OCI-LY1 (cell line): ENCODE measurements at regions not wholly inside any gene's neighbourhood (a gene's known extent, or its start where the extent isn't known, plus 50 kb on each side); places are given as distances from the start of the nearest gene placed in this dataset.

Experiments used
- H2AFZ ChIP-seq: fragments of 200-600 bp; sonication (generic), shearing (Covaris generic); 2 replicates; pipeline ENCODE4 v1.6.0; 2014; ENCODE audit warnings: antibody characterized with exemption, mild to moderate bottlenecking, low read length
- H3F3A ChIP-seq: fragments of 200-600 bp; sonication (generic), shearing (Covaris generic); 2 replicates; pipeline ENCODE4 v1.6.0; 2014; ENCODE audit warnings: mild to moderate bottlenecking, antibody characterized with exemption, low read length, moderate library complexity; ENCODE audit not compliant: insufficient read depth
- H3K27ac ChIP-seq: fragments of 200-600 bp; sonication (generic); 2 replicates; pipeline ENCODE4 v1.5.1; 2014; ENCODE audit warnings: low read length, mixed run types, mild to moderate bottlenecking, low read depth; ENCODE audit not compliant: poor library complexity, severe bottlenecking
- H3K27me3 ChIP-seq: fragments of 200-600 bp; sonication (generic); 2 replicates; pipeline ENCODE4 v1.6.0; 2014; ENCODE audit warnings: antibody characterized with exemption, mild to moderate bottlenecking, low read length, moderate library complexity; ENCODE audit not compliant: insufficient read depth
- H3K36me3 ChIP-seq: fragments of 200-600 bp; sonication (generic); 2 replicates; pipeline ENCODE4 v1.6.1; 2014; ENCODE audit warnings: mild to moderate bottlenecking, antibody characterized with exemption, low read length, moderate library complexity, mixed read lengths; ENCODE audit not compliant: insufficient read depth
- H3K4me1 ChIP-seq: fragments of 200-600 bp; sonication (generic); 2 replicates; pipeline ENCODE4 v1.5.1; 2014; ENCODE audit warnings: mild to moderate bottlenecking, low read length, moderate library complexity; ENCODE audit not compliant: insufficient read depth, severe bottlenecking
- H3K4me2 ChIP-seq: fragments of 200-600 bp; sonication (generic), shearing (Covaris generic); 2 replicates; pipeline ENCODE4 v1.6.1; 2014; ENCODE audit warnings: low read length
- H3K4me3 ChIP-seq: fragments of 200-600 bp; sonication (generic); 2 replicates; pipeline ENCODE4 v1.5.1; 2014; ENCODE audit warnings: low read length, low read depth, mild to moderate bottlenecking, mixed read lengths; ENCODE audit not compliant: poor library complexity, severe bottlenecking
- H3K79me2 ChIP-seq: fragments of 200-600 bp; shearing (Covaris generic); 2 replicates; pipeline ENCODE4 v1.6.1; 2016; ENCODE audit warnings: mixed run types, low read length, mixed read lengths; ENCODE audit not compliant: insufficient read depth
- H3K9ac ChIP-seq: fragments of 200-600 bp; sonication (generic), shearing (Covaris generic); 2 replicates; pipeline ENCODE4 v1.6.1; 2014; ENCODE audit warnings: mild to moderate bottlenecking, low read length, mixed read lengths
- H3K9me2 ChIP-seq: fragments of 200-600 bp; sonication (generic), shearing (Covaris generic); 2 replicates; pipeline ENCODE4 v1.6.1; 2014; ENCODE audit warnings: low read depth, mild to moderate bottlenecking, low read length, mixed read lengths
- H3K9me3 ChIP-seq: fragments of 200-600 bp; shearing (Covaris generic); 2 replicates; pipeline ENCODE4 v1.6.1; 2014; ENCODE audit warnings: low read length, mixed read lengths
- H4K20me1 ChIP-seq: fragments of 200-600 bp; sonication (generic), shearing (Covaris generic); 2 replicates; pipeline ENCODE4 v1.6.0; 2016; ENCODE audit warnings: mild to moderate bottlenecking, low read length; ENCODE audit not compliant: insufficient read depth
- CTCF ChIP-seq: fragments of 200-600 bp; sonication (generic), shearing (Covaris generic); IDR thresholded peaks from 2 replicates; pipeline ENCODE4 v1.5.1; 2017; ENCODE audit warnings: mild to moderate bottlenecking, antibody characterized with exemption, low read length, moderate library complexity, mixed read lengths
- EZH2 ChIP-seq: fragments of 200-600 bp; sonication (generic), shearing (Covaris generic); IDR thresholded peaks from 2 replicates; pipeline ENCODE4 v1.8.0; 2017; ENCODE audit warnings: borderline replicate concordance, mixed run types, mild to moderate bottlenecking, antibody characterized with exemption, low read length, moderate library complexity, mixed read lengths

- no peak overlapping the region for H3K27ac ChIP-seq
- H3F3A ChIP-seq, result no peaks in the 10 kb centered on the region
- H3K4me1 ChIP-seq, result no peaks in the 10 kb centered on the region
Observed at GRCh38 chr4:14478504-14478903, 523.8 kb upstream of the CPEB2 start.

GRCh38 chr4:14496408-14496807 is 505.9 kb upstream of the CPEB2 start:
- Histone ChIP-seq H3K27me3 (no peaks in the 10 kb centered on the region), H3K4me2 (no peak overlapping the region), H4K20me1 (no peaks in the 10 kb centered on the region), H3K27ac (no peak overlapping the region), H3K36me3 (no peaks in the 10 kb centered on the region), H3K4me3 (no peak overlapping the region), H3K4me1 (no peaks in the 10 kb centered on the region), H3K9ac (no peak overlapping the region), H3K9me3 (no peaks in the 10 kb centered on the region), H3K9me2 (no peaks in the 10 kb centered on the region), H2AFZ (no peak overlapping the region), H3F3A (no peaks in the 10 kb centered on the region), H3K79me2 (no peaks in the 10 kb centered on the region)
- no peak for TF ChIP-seq EZH2
- TF ChIP-seq CTCF, result no peak

More at GRCh38 chr4:14478504-14478903, 523.8 kb upstream of the CPEB2 start:
- TF ChIP-seq EZH2 (no peak), CTCF (no peak)
- Histone ChIP-seq H3K9me3 (no peaks in the 10 kb centered on the region), H3K9ac (no peak overlapping the region), H4K20me1 (no peaks in the 10 kb centered on the region), H3K9me2 (no peaks in the 10 kb centered on the region), H3K4me3 (no peak overlapping the region), H3K4me2 (no peak overlapping the region), H3K27me3 (no peaks in the 10 kb centered on the region), H3K79me2 (no peaks in the 10 kb centered on the region), H3K36me3 (no peaks in the 10 kb centered on the region), H2AFZ (no peak overlapping the region)

GRCh38 chr4:14496969-14497368 is 505.3 kb upstream of the CPEB2 start:
- Histone ChIP-seq H3K79me2 (no peaks in the 10 kb centered on the region), H3K4me2 (no peak overlapping the region), H3K9ac (no peak overlapping the region), H3K27ac (no peak overlapping the region), H3F3A (no peaks in the 10 kb centered on the region), H3K4me3 (no peak overlapping the region), H3K36me3 (no peaks in the 10 kb centered on the region), H4K20me1 (no peaks in the 10 kb centered on the region), H3K4me1 (no peaks in the 10 kb centered on the region), H3K9me2 (no peaks in the 10 kb centered on the region), H3K9me3 (no peaks in the 10 kb centered on the region), H3K27me3 (no peaks in the 10 kb centered on the region), H2AFZ (no peak overlapping the region)
- TF ChIP-seq EZH2 (no peak), CTCF (no peak)
